Aorta (tissue), 5 donors: ENCODE measurements at regions not wholly inside any gene's neighbourhood (a gene's known extent, or its start where the extent isn't known, plus 50 kb on each side); places are given as distances from the start of the nearest gene placed in this dataset.

Experiments
- ATAC-seq: fragments of 200-7000 bp; cut with Tn5 transposase; one replicate; pipeline ENCODE4 v1.9.1; 2022; ENCODE audit warnings: moderate library complexity; ENCODE audit not compliant: low FRiP score
- DNase-seq, 2 donors: peaks; one replicate each; pipeline ENCODE4 v3.0.0-alpha.2; 2020
- H3K27ac ChIP-seq, 2 donors: one replicate each; pipeline ENCODE4 v1.5.1; 2013; ENCODE audit warnings: low read length in 2 of 2, mild to moderate bottlenecking in 2 of 2, moderate library complexity in 2 of 2, control low read depth in 1 of 2, inconsistent platforms in 1 of 2, low read depth in 1 of 2
- H3K27me3 ChIP-seq, 2 donors: one replicate each; pipeline ENCODE4 v1.6.1; 2013; ENCODE audit warnings: control low read depth in 1 of 2, low read length in 1 of 2, mild to moderate bottlenecking in 1 of 2, moderate library complexity in 1 of 2; ENCODE audit not compliant: insufficient read depth in 2 of 2, control insufficient read depth in 1 of 2
- H3K36me3 ChIP-seq, 2 donors: one replicate each; pipeline ENCODE4 v1.6.1; 2013; ENCODE audit warnings: control low read depth in 1 of 2, low read length in 1 of 2, mild to moderate bottlenecking in 1 of 2; ENCODE audit not compliant: insufficient read depth in 2 of 2, control insufficient read depth in 1 of 2
- H3K4me1 ChIP-seq, 2 donors: one replicate each; pipeline ENCODE4 v1.6.1; 2013; ENCODE audit warnings: low read length in 2 of 2, control low read depth in 1 of 2, mild to moderate bottlenecking in 1 of 2, moderate library complexity in 1 of 2; ENCODE audit not compliant: insufficient read depth in 2 of 2, control insufficient read depth in 1 of 2
- H3K4me3 ChIP-seq, 2 donors: one replicate each; pipeline ENCODE4 v1.5.1; 2013; ENCODE audit warnings: low read length in 2 of 2, control low read depth in 1 of 2, mild to moderate bottlenecking in 1 of 2
- H3K9me3 ChIP-seq: one replicate; pipeline ENCODE4 v1.6.1; 2013; ENCODE audit warnings: mild to moderate bottlenecking, low read length; ENCODE audit not compliant: control insufficient read depth
- WGBS, 2 donors: extraction: QIAGEN DNeasy Blood & Tissue Kit; methylation state at CpG; one replicate each; pipeline ENCODE4 v1.1.7; 2013; 5-methylcytosine and 5-hydroxymethylcytosine counted together
- intact Hi-C, 2 donors: fragments of 100-400 bp; cut with DNase I; formaldehyde crosslinking; loops; one replicate each; pipeline versions ENCODE4 v1.14.2 to v1.15.0; 2022
- donor health status: healthy with polysubstance abuse.
- donor health status: Bipolar disorder and iron deficiency.
- donor health status: DM: no; HTN: no; CAD: no.
- donor health status: DM: no; HTN: no; CAD: no.
- donor health status: DM: yes; HTN: yes; CAD: no.

- Histone ChIP-seq H3K27me3 (no peaks in the 10 kb centered on the region), H3K4me1 (no peaks in the 10 kb centered on the region), H3K27ac (no peak overlapping the region), H3K36me3 (no peaks in the 10 kb centered on the region), H3K9me3 (no peaks in the 10 kb centered on the region), H3K4me3 (no peak overlapping the region)
- DNase-seq, result no peak
- intact Hi-C loops, result no loop called here
- WGBS, 2 donors, result 81 to 83% methylated on average over 5 of the region's 5 CpGs
- no peak for ATAC-seq
Measured at GRCh38 chr5:29379619-29380018, 1813.9 kb upstream of the CDH6 start.

- intact Hi-C loops, result no loop called here
- Histone ChIP-seq H3K9me3 (no peaks in the 10 kb centered on the region), H3K4me3 (no peak overlapping the region), H3K27ac (no peak overlapping the region), H3K4me1 (no peaks in the 10 kb centered on the region), H3K27me3 (no peaks in the 10 kb centered on the region), H3K36me3 (no peaks in the 10 kb centered on the region)
- DNase-seq, result no peak
- 66 to 75% methylated on average over 5 of the region's 5 CpGs for WGBS, 2 donors
- ATAC-seq, result no peak
Measured at GRCh38 chr5:29378104-29378503, 1815.4 kb upstream of the CDH6 start.

GRCh38 chr5:29370248-29370647 is 1823.2 kb upstream of the CDH6 start:
- WGBS, 2 donors, result 80 to 84% methylated on average over 5 of the region's 5 CpGs
- H3K9me3 ChIP-seq, result no peaks in the 10 kb centered on the region
- no peaks in the 10 kb centered on the region for H3K36me3 ChIP-seq
- H3K27me3 ChIP-seq, result no peaks in the 10 kb centered on the region
- H3K27ac ChIP-seq, result no peak overlapping the region
- H3K4me3 ChIP-seq, result no peak overlapping the region
- ATAC-seq (no peak), DNase-seq (no peak)
- no peaks in the 10 kb centered on the region for H3K4me1 ChIP-seq
- intact Hi-C loops, result no loop called here

GRCh38 chr5:29367176-29367833 is 1826.2 kb upstream of the CDH6 start:
- no peaks in the 10 kb centered on the region for H3K27me3 ChIP-seq
- DNase-seq (no peak), ATAC-seq (no peak)
- no peak overlapping the region for H3K27ac ChIP-seq
- 49 to 50% methylated on average over 5 of the region's 5 CpGs for WGBS, 2 donors
- intact Hi-C loops, result no loop called here
- H3K4me1 ChIP-seq, result no peaks in the 10 kb centered on the region
- H3K9me3 ChIP-seq, result no peaks in the 10 kb centered on the region
- no peak overlapping the region for H3K4me3 ChIP-seq
- H3K36me3 ChIP-seq, result no peaks in the 10 kb centered on the region

- no peaks in the 10 kb centered on the region for H3K4me1 ChIP-seq
- intact Hi-C loops, result no loop called here
- no peak for DNase-seq
- no peak overlapping the region for H3K4me3 ChIP-seq
- no peak overlapping the region for H3K27ac ChIP-seq
- no peaks in the 10 kb centered on the region for H3K27me3 ChIP-seq
- H3K9me3 ChIP-seq, result no peaks in the 10 kb centered on the region
- 79 to 88% methylated on average over 3 of the region's 3 CpGs for WGBS, 2 donors
- no peak for ATAC-seq
- H3K36me3 ChIP-seq, result no peaks in the 10 kb centered on the region
Measured at GRCh38 chr5:29351170-29351569, 1842.3 kb upstream of the CDH6 start.

- Histone ChIP-seq H3K27me3 (no peaks in the 10 kb centered on the region), H3K9me3 (no peaks in the 10 kb centered on the region), H3K4me1 (no peaks in the 10 kb centered on the region), H3K27ac (no peak overlapping the region), H3K4me3 (no peak overlapping the region), H3K36me3 (no peaks in the 10 kb centered on the region)
- no peak for ATAC-seq
- no peak for DNase-seq
- 66 to 68% methylated on average over 2 of the region's 2 CpGs for WGBS, 2 donors
- intact Hi-C loops, result no loop called here
Measured at GRCh38 chr5:29337030-29337429, 1856.5 kb upstream of the CDH6 start.

- Histone ChIP-seq H3K4me3 (no peak overlapping the region), H3K4me1 (no peaks in the 10 kb centered on the region), H3K9me3 (no peaks in the 10 kb centered on the region), H3K27ac (no peak overlapping the region), H3K36me3 (no peaks in the 10 kb centered on the region), H3K27me3 (no peaks in the 10 kb centered on the region)
- ATAC-seq, result no peak
- intact Hi-C loops, result no loop called here
- no peak for DNase-seq
Measured at GRCh38 chr5:29321591-29321990, 1871.9 kb upstream of the CDH6 start.

- H3K27ac ChIP-seq, result no peak overlapping the region
- 88 to 92% methylated on average over 1 of the region's 1 CpG for WGBS, 2 donors
Measured at GRCh38 chr5:29309359-29309758, 1884.1 kb upstream of the CDH6 start.

GRCh38 chr5:29307478-29307877 is 1886.0 kb upstream of the CDH6 start:
- Histone ChIP-seq H3K27ac (no peak overlapping the region), H3K27me3 (no peaks in the 10 kb centered on the region), H3K4me3 (no peak overlapping the region), H3K4me1 (no peaks in the 10 kb centered on the region), H3K9me3 (no peaks in the 10 kb centered on the region), H3K36me3 (no peaks in the 10 kb centered on the region)
- DNase-seq (no peak), ATAC-seq (no peak)
- 36 to 37% methylated on average over 3 of the region's 3 CpGs for WGBS, 2 donors
- intact Hi-C loops, result no loop called here

More at GRCh38 chr5:29309359-29309758, 1884.1 kb upstream of the CDH6 start:
- Histone ChIP-seq H3K4me1 (no peaks in the 10 kb centered on the region), H3K9me3 (no peaks in the 10 kb centered on the region), H3K27me3 (no peaks in the 10 kb centered on the region), H3K36me3 (no peaks in the 10 kb centered on the region), H3K4me3 (no peak overlapping the region)
- ATAC-seq (no peak), DNase-seq (no peak)
- intact Hi-C loops, result no loop called here
